Limb (tissue), 2 donors: ENCODE measurements at regions not wholly inside any gene's neighbourhood (a gene's known extent, or its start where the extent isn't known, plus 50 kb on each side); places are given as distances from the start of the nearest gene placed in this dataset.

Experiments
- DNase-seq, 2 donors: peaks; one replicate each; pipeline ENCODE4 v3.0.0-alpha.2; 2016; ENCODE audit errors: extremely low spot score in 2 of 2

DNA sequence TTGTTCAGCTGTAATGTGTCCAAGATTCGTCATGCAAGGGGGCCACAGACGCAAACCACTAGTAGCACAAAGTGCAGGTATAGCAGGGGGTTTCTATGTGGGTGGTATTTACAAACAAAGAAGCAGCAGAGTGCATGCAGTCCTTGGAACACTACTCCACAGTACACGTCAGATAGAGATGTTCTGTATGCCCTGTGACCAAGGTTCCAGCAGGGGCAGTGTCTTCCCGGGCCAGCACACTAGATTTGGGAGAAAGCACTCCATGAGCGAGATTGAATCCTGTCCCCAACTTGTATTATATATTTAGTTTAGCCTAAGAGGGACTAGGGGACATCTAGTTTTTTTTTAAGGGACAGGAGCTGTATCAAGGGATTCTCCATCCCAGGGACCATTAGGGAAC lies 54.4 kb upstream of the ESX1 start:
- no peak for DNase-seq

DNA sequence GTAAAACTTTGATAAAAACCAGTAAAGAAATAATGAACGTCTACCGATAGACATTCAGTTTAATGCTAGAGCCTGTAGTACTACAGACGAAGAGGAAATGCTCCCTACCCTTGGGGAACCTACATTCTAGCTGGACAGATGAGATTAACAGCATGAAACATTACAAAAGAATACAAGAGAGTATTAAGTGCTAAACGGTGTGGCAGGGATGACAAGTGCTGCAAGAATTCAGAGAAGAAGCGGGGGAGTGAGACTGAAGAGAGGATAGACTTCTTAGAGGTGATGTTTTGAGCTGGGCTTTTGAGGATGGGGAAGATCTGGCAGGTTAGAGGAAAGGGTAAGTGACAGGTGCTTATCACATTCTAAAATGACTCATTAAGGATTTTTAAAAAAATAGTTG lies 52.6 kb upstream of the ESX1 start:
- DNase-seq: no peak

DNA sequence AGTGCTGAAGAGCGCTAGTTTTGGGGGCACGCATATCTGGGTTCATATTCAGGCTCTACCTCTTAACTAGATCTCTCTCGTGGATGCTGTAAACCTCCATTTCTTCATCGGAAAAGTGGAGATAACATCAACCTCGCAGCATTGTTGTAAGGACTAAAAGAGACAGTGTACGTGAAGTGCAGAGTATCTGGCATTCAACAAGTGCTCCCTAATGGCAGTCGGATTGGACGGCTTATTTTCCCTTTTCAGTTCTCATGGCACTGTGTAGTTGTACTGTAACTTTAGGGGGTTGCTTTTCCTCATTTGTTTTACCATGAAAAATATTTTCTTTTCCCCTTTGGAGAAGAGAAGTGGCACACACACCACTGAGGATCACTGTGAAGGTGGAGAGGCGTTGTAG lies 51.4 kb upstream of the ESX1 start:
- no peak for DNase-seq
